ENCODE measurements at regions not wholly inside any gene's neighbourhood (a gene's known extent, or its start where the extent isn't known, plus 50 kb on each side); places are given as distances from the start of the nearest gene placed in this dataset.

- TF ChIP-seq SIX5 (IDR thresholded peaks at IDR 0.05; ENCODE audit: low read depth, low read length) (no peak), EZH2 (IDR thresholded peaks at IDR 0.05; ENCODE audit: low read depth, low read length, severe bottlenecking) (no peak)
- TF ChIP-seq, protein P1, sequence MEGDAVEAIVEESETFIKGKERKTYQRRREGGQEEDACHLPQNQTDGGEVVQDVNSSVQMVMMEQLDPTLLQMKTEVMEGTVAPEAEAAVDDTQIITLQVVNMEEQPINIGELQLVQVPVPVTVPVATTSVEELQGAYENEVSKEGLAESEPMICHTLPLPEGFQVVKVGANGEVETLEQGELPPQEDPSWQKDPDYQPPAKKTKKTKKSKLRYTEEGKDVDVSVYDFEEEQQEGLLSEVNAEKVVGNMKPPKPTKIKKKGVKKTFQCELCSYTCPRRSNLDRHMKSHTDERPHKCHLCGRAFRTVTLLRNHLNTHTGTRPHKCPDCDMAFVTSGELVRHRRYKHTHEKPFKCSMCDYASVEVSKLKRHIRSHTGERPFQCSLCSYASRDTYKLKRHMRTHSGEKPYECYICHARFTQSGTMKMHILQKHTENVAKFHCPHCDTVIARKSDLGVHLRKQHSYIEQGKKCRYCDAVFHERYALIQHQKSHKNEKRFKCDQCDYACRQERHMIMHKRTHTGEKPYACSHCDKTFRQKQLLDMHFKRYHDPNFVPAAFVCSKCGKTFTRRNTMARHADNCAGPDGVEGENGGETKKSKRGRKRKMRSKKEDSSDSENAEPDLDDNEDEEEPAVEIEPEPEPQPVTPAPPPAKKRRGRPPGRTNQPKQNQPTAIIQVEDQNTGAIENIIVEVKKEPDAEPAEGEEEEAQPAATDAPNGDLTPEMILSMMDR (IDR thresholded peaks at IDR 0.05; ENCODE audit: control extremely low read depth in 1 of 3, insufficient read depth in 1 of 3, low read depth in 1 of 3, low read length in 3 of 3) = no peak
Measured at GRCh38 chrX:9335251-9335650, 129.6 kb upstream of the TBL1X start (continued).
